GM12873 (cell line): ENCODE measurements at regions not wholly inside any gene's neighbourhood (a gene's known extent, or its start where the extent isn't known, plus 50 kb on each side); places are given as distances from the start of the nearest gene placed in this dataset.

Experiments used
- CTCF ChIP-seq: IDR thresholded peaks from 2 replicates; pipeline ENCODE4 v1.5.1; 2012; ENCODE audit warnings: low read depth, mild to moderate bottlenecking, moderate library complexity, low read length, control low read depth; ENCODE audit not compliant: insufficient read depth; ENCODE audit errors: missing control alignments

- no peak for TF ChIP-seq CTCF
Measured at GRCh38 chr9:89661391-89661949, 56.7 kb downstream of the GADD45G start.

- no peak for TF ChIP-seq CTCF
Measured at GRCh38 chr9:89661956-89662717, 57.3 kb downstream of the GADD45G start.

GRCh38 chr9:89662718-89663613 lies 58.2 kb downstream of the GADD45G start:
- TF ChIP-seq CTCF, result no peak

- no peak for TF ChIP-seq CTCF
Measured at GRCh38 chr9:89663614-89663970, 58.8 kb downstream of the GADD45G start.

- no peak for TF ChIP-seq CTCF
Measured at GRCh38 chr9:89664010-89664409, 59.2 kb downstream of the GADD45G start.

- no peak for TF ChIP-seq CTCF
Measured at GRCh38 chr9:89664896-89665329, 60.1 kb downstream of the GADD45G start.

GRCh38 chr9:89666364-89666763 lies 61.6 kb downstream of the GADD45G start:
- TF ChIP-seq CTCF, result no peak
